Activated T-helper 1 cell treated with anti-CD3 and anti-CD28 coated beads, Interleukin-2, amount 50 U/mL, for 16 hours (primary cell): ENCODE measurements at regions not wholly inside any gene's neighbourhood (a gene's known extent, or its start where the extent isn't known, plus 50 kb on each side); places are given as distances from the start of the nearest gene placed in this dataset.

Experiments
- DNase-seq, 2 donors: peaks; one replicate each; pipeline ENCODE4 v3.0.0-alpha.2; 2020; ENCODE audit warnings: low read depth in 1 of 2, low spot score in 1 of 2

DNA sequence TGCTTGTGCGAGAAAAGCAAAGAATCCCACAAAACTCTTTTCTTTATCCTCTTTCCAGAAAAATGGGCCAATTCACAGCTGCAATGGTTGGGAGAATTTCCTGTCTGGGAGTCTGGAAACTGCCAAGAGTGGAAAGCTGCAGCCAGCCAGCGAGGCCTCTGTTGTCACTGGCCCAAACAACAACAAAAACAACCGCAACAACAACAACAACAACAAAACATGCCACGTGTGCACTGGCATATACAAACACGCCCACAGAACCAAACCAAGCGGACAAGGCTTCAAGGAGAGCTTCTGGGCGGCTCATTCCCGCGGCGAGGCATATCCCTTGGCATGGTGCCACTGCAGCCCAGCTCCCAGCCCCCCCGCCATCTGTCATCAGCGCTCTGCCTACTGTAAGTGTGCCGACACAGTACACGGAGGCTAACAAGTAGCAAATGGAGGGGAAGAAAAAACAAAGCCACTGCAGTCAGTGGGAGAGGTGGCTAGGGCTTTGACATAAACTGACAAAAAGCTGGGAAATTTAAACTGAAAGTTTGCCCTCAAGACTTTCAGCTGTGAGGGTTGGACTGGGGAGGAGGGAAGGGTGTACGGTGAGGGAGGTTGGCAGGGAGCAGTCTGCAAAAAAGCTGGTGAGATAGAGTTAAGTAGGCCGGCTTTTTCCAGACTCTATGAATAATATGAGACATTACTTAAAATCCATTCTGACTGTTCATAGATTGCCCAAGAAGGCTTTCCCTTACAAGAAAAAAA, 165.0 kb upstream of the ZNF462 start:
- DNase-seq = no peak

GRCh38 chr9:106700676-106701075, 162.3 kb upstream of the ZNF462 start:
- DNase-seq = no peak

- no peak for DNase-seq
Measured at GRCh38 chr9:106701611-106702010, 161.4 kb upstream of the ZNF462 start.

DNA sequence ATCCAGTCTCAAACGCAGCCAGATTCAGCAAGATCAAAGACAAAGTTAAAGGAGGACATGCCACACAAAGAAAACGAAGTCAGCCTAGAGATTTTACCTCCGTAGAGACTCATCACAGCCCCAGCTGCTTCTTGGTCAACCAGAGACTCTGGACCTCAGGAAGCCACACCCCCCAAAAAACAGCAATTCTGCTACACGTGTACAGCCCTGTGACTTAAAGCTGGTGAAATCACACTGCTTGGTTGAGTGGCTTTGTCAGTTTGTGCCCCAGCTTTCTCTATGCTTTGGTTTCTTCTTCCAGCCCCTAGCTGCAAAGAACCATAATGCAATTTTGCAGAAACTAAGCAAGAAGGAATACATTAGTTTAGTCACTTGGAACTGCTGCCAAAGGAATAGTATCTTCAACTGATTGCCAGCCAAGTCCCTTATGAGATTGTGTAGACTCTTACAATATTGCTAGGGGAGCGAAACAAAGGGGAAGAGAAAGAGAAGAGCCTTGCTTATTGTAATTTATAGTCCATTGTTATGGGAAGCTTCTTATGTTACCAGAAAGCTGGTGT, 158.8 kb upstream of the ZNF462 start:
- DNase-seq = no peak

DNA sequence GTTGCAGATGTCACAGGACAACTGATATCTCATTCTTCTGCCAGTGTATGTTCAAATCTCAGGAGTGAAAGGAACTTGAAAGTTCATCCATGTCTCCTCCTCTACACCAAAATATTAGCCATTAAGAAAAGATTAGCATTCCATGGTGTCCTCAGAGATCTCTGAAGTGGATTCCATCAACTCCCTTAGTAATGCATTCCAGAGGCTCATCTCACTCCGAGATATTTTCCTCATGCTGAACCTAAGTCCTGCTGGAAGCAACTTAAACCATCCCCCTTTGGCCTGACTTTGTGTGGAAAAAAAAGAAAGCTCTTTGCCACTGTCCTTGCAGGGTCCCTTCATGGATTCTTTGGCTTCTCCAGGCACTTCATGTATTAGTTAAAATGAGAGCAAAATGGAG, 155.7 kb upstream of the ZNF462 start:
- no peak for DNase-seq

DNA sequence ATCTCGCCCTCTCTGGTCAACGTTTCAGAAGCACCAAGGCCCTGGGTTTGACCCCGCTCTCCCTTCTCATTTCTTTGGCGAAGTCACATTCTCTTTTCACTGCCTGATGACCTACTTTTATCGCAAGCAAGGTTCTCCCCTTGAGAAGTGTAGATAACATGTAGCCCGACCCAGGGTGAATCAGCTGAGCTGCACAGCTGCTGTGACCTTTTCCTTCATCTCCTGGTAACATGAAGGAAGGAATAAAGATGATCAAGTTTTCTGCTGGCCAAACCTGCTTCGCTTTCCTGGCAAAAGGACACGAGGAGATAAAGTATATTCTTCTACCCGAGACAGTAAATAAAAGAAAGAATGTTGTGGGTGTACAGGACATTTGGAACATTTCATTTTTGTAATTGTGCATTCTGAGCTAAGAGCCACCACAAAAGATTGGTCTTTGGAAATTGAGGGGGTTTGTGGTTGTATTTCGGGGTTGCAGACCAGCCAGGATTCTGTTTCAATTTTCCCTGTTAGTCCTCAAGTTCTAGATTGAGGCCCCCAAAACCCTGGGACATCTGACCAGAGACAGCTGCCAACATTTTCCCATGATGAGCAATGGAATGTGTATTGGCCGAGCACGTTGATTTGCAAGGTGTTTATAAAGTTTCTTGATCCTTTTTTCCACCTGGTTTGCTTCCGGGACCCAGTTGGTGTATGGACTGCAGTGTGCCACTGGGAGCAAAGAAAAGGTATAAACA, 155.1 kb upstream of the ZNF462 start:
- DNase-seq = no peak

DNA sequence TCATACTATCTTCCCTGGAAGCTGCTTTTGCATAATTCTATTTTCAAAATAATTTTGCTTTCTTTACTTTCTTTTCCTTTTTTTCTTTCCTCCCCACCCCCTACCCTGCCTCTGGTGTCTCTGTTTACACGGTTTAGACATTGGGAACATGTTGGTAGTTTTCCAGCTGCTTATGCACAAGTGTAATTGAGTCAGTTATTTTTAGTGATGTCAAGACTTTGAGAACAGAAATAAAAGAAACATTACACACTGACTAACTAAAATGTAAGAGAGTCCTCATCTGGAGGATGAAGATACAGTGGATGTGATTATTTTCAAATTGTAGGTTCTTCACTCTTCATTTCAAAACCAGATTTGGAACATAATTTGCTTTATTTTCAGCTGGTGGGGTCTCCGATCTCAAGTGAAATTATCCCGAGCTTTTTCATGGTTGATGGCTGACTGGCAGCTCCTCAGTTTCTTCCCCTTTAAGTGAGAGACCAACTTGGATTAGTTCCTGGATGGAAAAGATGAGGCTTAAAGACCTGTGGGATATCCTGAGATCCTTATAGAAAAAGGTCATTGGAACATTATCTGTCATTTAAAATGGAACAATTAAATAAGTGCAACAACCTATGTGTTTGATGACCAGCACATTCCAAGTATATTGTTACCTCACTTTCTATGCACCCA, 154.4 kb upstream of the ZNF462 start:
- no peak for DNase-seq

GRCh38 chr9:106712279-106712678, 150.7 kb upstream of the ZNF462 start:
- no peak for DNase-seq

- no peak for DNase-seq
Measured at GRCh38 chr9:106713206-106713605, 149.8 kb upstream of the ZNF462 start.

DNA sequence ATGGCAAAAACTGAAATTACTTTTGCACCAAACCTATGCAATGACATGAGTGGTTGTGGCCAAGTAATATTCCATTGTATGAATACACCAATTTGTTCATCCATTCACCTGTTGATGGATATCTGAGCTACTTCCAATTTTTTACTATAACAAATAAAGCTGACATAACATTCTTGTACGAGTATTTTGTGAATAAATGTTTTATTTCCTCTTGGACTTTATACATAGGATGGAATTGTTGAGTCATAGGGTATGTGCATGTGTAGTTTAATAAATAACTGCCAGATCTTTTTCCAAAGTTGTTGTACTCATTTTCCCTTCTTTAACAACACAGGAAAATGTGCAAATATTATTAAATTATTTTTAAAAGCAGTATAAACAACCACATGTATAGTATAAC, 146.1 kb upstream of the ZNF462 start:
- no peak for DNase-seq

GRCh38 chr9:106717686-106718085, 145.3 kb upstream of the ZNF462 start:
- no peak for DNase-seq

- no peak for DNase-seq
Measured at GRCh38 chr9:106718936-106719335, 144.0 kb upstream of the ZNF462 start.

GRCh38 chr9:106722051-106722753, 140.8 kb upstream of the ZNF462 start:
- DNase-seq = no peak

- DNase-seq = no peak
Measured at GRCh38 chr9:106723926-106724325, 139.0 kb upstream of the ZNF462 start.

GRCh38 chr9:106724566-106724965, 138.4 kb upstream of the ZNF462 start:
- DNase-seq = no peak

- DNase-seq = no peak
Measured at GRCh38 chr9:106726070-106726815, 136.7 kb upstream of the ZNF462 start.

GRCh38 chr9:106727969-106728368, 135.0 kb upstream of the ZNF462 start:
- no peak for DNase-seq

GRCh38 chr9:106728860-106729259, 134.1 kb upstream of the ZNF462 start:
- no peak for DNase-seq

DNA sequence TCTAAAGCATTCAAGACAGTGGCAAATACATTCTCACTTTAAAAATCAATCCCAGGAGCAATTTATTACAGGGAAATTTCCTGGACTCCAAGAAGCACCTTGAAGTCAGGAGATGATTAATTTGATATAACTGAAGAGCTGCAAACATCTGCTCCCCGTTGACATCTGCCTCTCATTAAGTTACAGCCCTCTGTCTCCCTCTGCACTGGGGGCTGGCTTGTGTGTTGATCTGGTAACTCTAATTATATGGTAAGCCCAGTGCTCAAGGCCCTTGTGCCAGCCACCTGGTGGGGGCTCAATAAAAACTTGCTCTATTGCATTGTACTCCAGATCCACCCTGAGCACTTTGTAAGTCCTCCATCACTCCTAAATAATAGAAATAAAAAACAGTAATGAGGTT, 131.1 kb upstream of the ZNF462 start:
- DNase-seq = no peak

GRCh38 chr9:106733828-106734380, 129.1 kb upstream of the ZNF462 start:
- no peak for DNase-seq
